ENCODE measurements at regions not wholly inside any gene's neighbourhood (a gene's known extent, or its start where the extent isn't known, plus 50 kb on each side); places are given as distances from the start of the nearest gene placed in this dataset.

DNA sequence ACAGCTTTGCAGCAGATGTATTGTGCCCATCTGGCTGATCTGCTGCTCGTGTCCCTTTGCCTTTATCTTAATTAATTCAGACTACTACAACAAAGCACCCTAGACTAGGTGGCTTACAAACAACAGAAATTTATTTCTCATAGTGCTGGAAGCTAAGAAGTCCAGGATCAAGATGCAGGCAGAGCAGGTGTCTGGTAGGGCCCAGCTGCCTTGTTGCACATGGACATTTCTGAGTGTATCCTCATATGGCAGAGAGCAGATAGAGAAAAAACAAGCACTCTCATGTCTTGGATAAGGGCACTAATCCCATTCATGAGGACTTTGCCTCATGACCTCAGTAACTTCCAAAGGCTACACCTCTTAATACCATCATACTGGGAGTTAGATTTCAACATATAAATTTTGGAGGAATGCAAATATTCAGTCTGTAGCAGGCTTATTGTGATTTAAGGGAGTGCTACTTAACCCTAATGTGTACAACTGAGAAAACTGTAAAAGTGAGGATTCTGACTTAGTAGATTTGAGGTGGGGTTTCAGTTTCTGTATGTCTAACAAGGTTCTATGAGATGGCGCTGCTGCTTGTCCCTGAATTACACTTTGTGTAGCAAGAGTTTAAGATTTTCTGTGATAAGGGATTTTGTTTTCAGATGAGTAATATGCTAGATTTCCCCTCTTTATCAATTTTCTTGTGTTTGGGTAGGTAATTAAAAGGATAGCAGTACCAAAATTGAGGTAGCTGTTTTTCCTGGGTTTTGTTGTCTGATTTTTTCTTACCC is 473.2 kb upstream of the TECRL start:
- WGBS, 2 experiments (ENCODE audit: extremely low coverage in 1 of 2, insufficient coverage in 1 of 2, insufficient read length in 1 of 2, insufficient replicate concordance in 2 of 2, low coverage in 1 of 2, low lambda C conversion rate in 2 of 2, missing lambda C conversion rate in 1 of 2): 91% methylated on average over 2 of the region's 2 CpGs; no CpG with 5 or more reads in 1 of the 2 experiments
- FAIRE-seq: no peak
- TF ChIP-seq SIX5 (IDR thresholded peaks at IDR 0.05; ENCODE audit: low read depth, low read length) (no peak), HDAC6 (IDR thresholded peaks at IDR 0.05; ENCODE audit: low read depth, low read length) (no peak), RFX5 (IDR thresholded peaks at IDR 0.05; ENCODE audit: borderline replicate concordance, low read depth, low read length) (no peak), KDM4A (IDR thresholded peaks at IDR 0.05; ENCODE audit: low read depth, low read length, severe bottlenecking) (no peak), CHD1 (IDR thresholded peaks at IDR 0.05; ENCODE audit: low read depth, low read length) (no peak), JUND (IDR thresholded peaks at IDR 0.05; ENCODE audit: low read length) (no peak), RAD21 (IDR thresholded peaks at IDR 0.05 in 1 of 2, conservative IDR thresholded peaks at IDR 0.05 in 1 of 2; ENCODE audit: low read depth in 2 of 2, low read length in 2 of 2) (no peak), CHD2 (IDR thresholded peaks at IDR 0.05; ENCODE audit: low read length) (no peak), EGR1 (IDR thresholded peaks at IDR 0.05; ENCODE audit: borderline replicate concordance, low read depth, low read length) (no peak), EP300 (IDR thresholded peaks at IDR 0.05; ENCODE audit: borderline replicate concordance in 1 of 2, low read depth in 2 of 2, low read length in 2 of 2) (no peak)

More for the DNA sequence above, 473.2 kb upstream of the TECRL start:
- Histone ChIP-seq H3K4me2 (ENCODE audit: insufficient read depth in 1 of 2, low read depth in 2 of 2, low read length in 2 of 2) (no peak overlapping the region), H3K9me3 (ENCODE audit: insufficient read depth in 2 of 2, low read depth in 1 of 2, low read length in 1 of 2) (no peaks in the 10 kb centered on the region), H3K23ac (ENCODE audit: insufficient read length) (no peak overlapping the region), H3K27me3 (replicated peaks in 1 of 4; ENCODE audit: control insufficient read depth in 3 of 4, extremely low read depth in 1 of 4, insufficient read depth in 3 of 4, low read length in 3 of 4) (no peaks in the 10 kb centered on the region), H2BK15ac (ENCODE audit: low read length) (no peak overlapping the region), H3K4me1 (replicated peaks in 1 of 4; ENCODE audit: control insufficient read depth in 3 of 4, insufficient read depth in 4 of 4, low read length in 3 of 4) (no peaks in the 10 kb centered on the region), H3K79me1 (ENCODE audit: low read depth, low read length) (no peaks in the 10 kb centered on the region), H3K18ac (ENCODE audit: extremely low read depth, low read length) (no peak overlapping the region), H2AFZ (ENCODE audit: low read length) (peak overlapping the region; percentile 2; the same call in 1 of the 2 replicates), H3K27ac (ENCODE audit: low read depth, low read length) (no peak overlapping the region), H2BK12ac (ENCODE audit: low read depth, low read length) (no peak overlapping the region), H3K23me2 (ENCODE audit: low read depth, low read length) (no peaks in the 10 kb centered on the region), H3K4ac (replicated peaks; ENCODE audit: insufficient read length, low read depth, low read length) (no peak overlapping the region), H3K14ac (ENCODE audit: insufficient read length) (no peak overlapping the region), H2BK5ac (ENCODE audit: low read depth, low read length) (no peak overlapping the region), H4K5ac (ENCODE audit: insufficient read length, low read depth, low read length) (no peak overlapping the region), H3K36me3 (ENCODE audit: control insufficient read depth in 2 of 4, insufficient read depth in 4 of 4, low read length in 3 of 4) (no peaks in the 10 kb centered on the region), H4K91ac (replicated peaks; ENCODE audit: insufficient read length, low read length) (no peak overlapping the region), H3K79me2 (ENCODE audit: control insufficient read depth in 1 of 2, insufficient read depth in 2 of 2, low read length in 2 of 2) (no peaks in the 10 kb centered on the region), H3K56ac (replicated peaks; ENCODE audit: insufficient read length, low read depth, low read length) (no peak overlapping the region), H3K9ac (replicated peaks in 1 of 4; ENCODE audit: extremely low read depth in 1 of 4, low read depth in 3 of 4, low read length in 3 of 4) (no peak overlapping the region), H2BK20ac (ENCODE audit: low read length) (no peak overlapping the region), H3K4me3 (ENCODE audit: extremely low read depth in 1 of 4, insufficient read depth in 2 of 4, low read depth in 3 of 4, low read length in 4 of 4) (no peak overlapping the region), H2BK120ac (replicated peaks; ENCODE audit: low read depth, low read length) (no peak overlapping the region), H4K20me1 (replicated peaks in 1 of 2; ENCODE audit: control insufficient read depth in 1 of 2, insufficient read depth in 2 of 2, low read length in 2 of 2) (no peaks in the 10 kb centered on the region), H2AK5ac (ENCODE audit: low read depth, low read length) (no peak overlapping the region), H4K8ac (ENCODE audit: extremely low read depth, insufficient read depth, low read length) (no peak overlapping the region)
- ChIA-PET CTCF (ENCODE audit: partially characterized antibody) (interaction anchor here (0.6 to 1.1 kb wide), 2 partner anchors 24 to 89 kb away, joined by 3 read pairs; no protein-coding TSS in a partner anchor), POLR2A (ENCODE audit: partially characterized antibody) (no interaction called here)
- DNase-seq (ENCODE audit: low read depth in 1 of 2, low spot score in 2 of 2): no peak
